MCF 10A (cell line): ENCODE measurements at regions not wholly inside any gene's neighbourhood (a gene's known extent, or its start where the extent isn't known, plus 50 kb on each side); places are given as distances from the start of the nearest gene placed in this dataset.

Experiments
- BruUV-seq: library from RNA; stranded (reverse); fragments of 400-500 nt; replicated peaks from 2 replicates; lab custom pipeline; 2021; lab: Mats Ljungman, UMichigan
- CTCF ChIA-PET: fragments of 300-600 bp; sonication (Branson Sonifier 250); formaldehyde crosslinking; extraction: SDS; loops from one replicate; lab custom pipeline; 2021; ENCODE audit warnings: antibody characterized with exemption, inconsistent platforms; lab: Yijun Ruan, JAX
- POLR2A ChIA-PET: fragments of 300-600, 350-650 bp; sonication (Branson Sonifier 250); formaldehyde crosslinking; extraction: SDS; loops from one replicate; lab custom pipeline; 2020; ENCODE audit warnings: antibody characterized with exemption, inconsistent platforms; lab: Yijun Ruan, JAX
- DNase-seq: peaks from one replicate; pipeline ENCODE4 v3.0.0-alpha.2; 2018; ENCODE audit not compliant: unreplicated experiment
- H3K27ac Mint-ChIP-seq: one replicate; pipeline ENCODE4 v1.8.0; 2022; ENCODE audit warnings: mild to moderate bottlenecking, low read depth, mixed read lengths; ENCODE audit not compliant: unreplicated experiment
- H3K27me3 Mint-ChIP-seq: one replicate; pipeline ENCODE4 v1.8.0; 2022; ENCODE audit warnings: mixed read lengths; ENCODE audit not compliant: insufficient read depth, unreplicated experiment
- H3K36me3 Mint-ChIP-seq: one replicate; pipeline ENCODE4 v1.8.0; 2022; ENCODE audit warnings: mild to moderate bottlenecking, moderate library complexity, mixed read lengths; ENCODE audit not compliant: insufficient read depth, unreplicated experiment
- H3K4me1 Mint-ChIP-seq: one replicate; pipeline ENCODE4 v1.8.0; 2022; ENCODE audit warnings: mixed read lengths; ENCODE audit not compliant: insufficient read depth, unreplicated experiment
- H3K4me3 Mint-ChIP-seq: one replicate; pipeline ENCODE4 v1.8.0; 2022; ENCODE audit warnings: mild to moderate bottlenecking, moderate library complexity, mixed read lengths; ENCODE audit not compliant: unreplicated experiment
- H3K9me3 Mint-ChIP-seq: one replicate; pipeline ENCODE4 v1.8.0; 2022; ENCODE audit warnings: mixed read lengths; ENCODE audit not compliant: unreplicated experiment
- CTCF ChIP-seq: fragments of 200-600 bp; IDR thresholded peaks from one replicate; pipeline ENCODE4 v1.8.0; 2022; ENCODE audit warnings: antibody characterized with exemption, mild to moderate bottlenecking; ENCODE audit not compliant: unreplicated experiment
- intact Hi-C: fragments of 100-400 bp; cut with micrococcal nuclease; formaldehyde crosslinking; loops from 2 replicates; pipeline ENCODE4 v1.14.1; 2022

GRCh38 chr11:44421090-44421675 is 111.2 kb upstream of the ALX4 start:
- ChIA-PET CTCF (interaction anchor here (0.5 kb wide), 1 partner anchor 504 kb away, joined by 4 read pairs; no protein-coding TSS in a partner anchor), POLR2A (interaction anchor here (1.0 kb wide), 1 partner anchor 33 kb away, joined by 3 read pairs; no protein-coding TSS in a partner anchor)
- no peaks in the 10 kb centered on the region for H3K27me3 Mint-ChIP-seq
- H3K4me1 Mint-ChIP-seq = peaks cover 10% of the 10 kb centered on the region
- H3K36me3 Mint-ChIP-seq = no peaks in the 10 kb centered on the region
- TF ChIP-seq CTCF = no peak
- no peaks in the 10 kb centered on the region for H3K9me3 Mint-ChIP-seq
- BruUV-seq = no TSS peak
- intact Hi-C loops = no loop called here
- no peak for DNase-seq
- H3K4me3 Mint-ChIP-seq = no peak overlapping the region
- H3K27ac Mint-ChIP-seq = no peak overlapping the region

DNA sequence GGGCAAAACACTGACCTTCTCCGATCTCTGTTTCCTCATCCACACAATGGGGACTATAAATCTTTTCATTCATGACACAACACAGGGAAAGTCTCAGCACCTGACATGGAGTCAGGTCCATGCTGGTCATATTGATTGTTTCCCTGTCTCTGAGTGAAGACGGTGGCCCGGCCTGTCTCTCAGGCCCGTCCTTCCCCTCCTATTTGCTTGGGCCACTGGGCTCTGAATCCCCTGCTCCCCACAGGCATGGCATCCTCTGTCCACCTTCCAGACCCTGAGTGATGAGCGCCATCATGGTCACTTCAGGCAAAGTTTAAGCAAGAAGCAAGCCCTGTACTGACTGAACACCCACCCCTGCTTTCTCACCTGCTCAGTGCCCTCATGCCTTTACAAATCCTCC is 113.3 kb upstream of the ALX4 start:
- DNase-seq = no peak
- no TSS peak for BruUV-seq
- Mint-ChIP-seq H3K27me3 (no peaks in the 10 kb centered on the region), H3K4me1 (peaks cover 10% of the 10 kb centered on the region), H3K36me3 (no peaks in the 10 kb centered on the region), H3K27ac (no peak overlapping the region), H3K4me3 (no peak overlapping the region), H3K9me3 (no peaks in the 10 kb centered on the region)
- intact Hi-C loops = no loop called here
- CTCF ChIA-PET = no interaction called here
- POLR2A ChIA-PET = no interaction called here
- no peak for TF ChIP-seq CTCF

DNA sequence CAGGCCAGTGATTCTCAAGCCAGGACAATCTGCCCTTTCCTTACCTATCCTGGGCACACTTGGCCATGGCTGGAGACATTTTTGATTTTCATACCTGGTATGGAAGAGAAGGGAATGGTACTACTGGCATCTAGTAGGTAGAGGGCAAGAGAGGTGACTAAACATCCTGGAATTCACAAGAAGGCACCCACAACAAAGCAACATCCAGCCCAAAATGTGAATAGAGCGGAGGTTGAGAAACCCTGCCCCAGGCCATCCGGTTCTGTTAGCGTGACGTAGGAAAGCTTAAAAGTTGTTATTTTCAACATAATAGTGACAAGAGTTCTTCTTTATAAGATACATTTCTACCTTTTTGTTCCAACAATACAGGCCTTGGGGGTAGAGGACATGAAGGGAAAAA is 114.9 kb upstream of the ALX4 start:
- peak overlapping the region; percentile 33 for H3K27ac Mint-ChIP-seq
- H3K27me3 Mint-ChIP-seq = no peaks in the 10 kb centered on the region
- BruUV-seq = no TSS peak
- POLR2A ChIA-PET = interaction anchor here (0.6 kb wide), 1 partner anchor 20 kb away, joined by 4 read pairs; no protein-coding TSS in a partner anchor
- intact Hi-C loops = no loop called here
- TF ChIP-seq CTCF = no peak
- no peaks in the 10 kb centered on the region for H3K9me3 Mint-ChIP-seq
- CTCF ChIA-PET = no interaction called here
- H3K4me3 Mint-ChIP-seq = no peak overlapping the region
- peaks cover 10% of the 10 kb centered on the region for H3K4me1 Mint-ChIP-seq
- H3K36me3 Mint-ChIP-seq = no peaks in the 10 kb centered on the region
- DNase-seq = peak; percentile 87

- BruUV-seq = no TSS peak
- no peak for TF ChIP-seq CTCF
- ChIA-PET CTCF (interaction anchor here (0.8 to 1.0 kb wide), 2 partner anchors 30 to 51 kb away, joined by 3 read pairs; no protein-coding TSS in a partner anchor), POLR2A (no interaction called here)
- H3K27me3 Mint-ChIP-seq = no peaks in the 10 kb centered on the region
- no peak overlapping the region for H3K4me3 Mint-ChIP-seq
- peaks cover 10% of the 10 kb centered on the region for H3K4me1 Mint-ChIP-seq
- H3K27ac Mint-ChIP-seq = no peak overlapping the region
- intact Hi-C loops = no loop called here
- no peaks in the 10 kb centered on the region for H3K9me3 Mint-ChIP-seq
- DNase-seq = no peak
- H3K36me3 Mint-ChIP-seq = no peaks in the 10 kb centered on the region
Observed at GRCh38 chr11:44426119-44426518, 116.2 kb upstream of the ALX4 start.
